Adrenal gland (tissue), 5 donors: ENCODE measurements at regions not wholly inside any gene's neighbourhood (a gene's known extent, or its start where the extent isn't known, plus 50 kb on each side); places are given as distances from the start of the nearest gene placed in this dataset.
"Not testable (repeated sequence)": the region's sequence is repeated elsewhere in the genome, so short reads cannot be mapped to it uniquely, and the experiment has no call there.

ENCODE experiments used
- CTCF ChIP-seq, 6 experiments: fragments of 450-650 bp in 4 of 6; fragments of 200-600 bp in 2 of 6; sonication (generic) in 1 of 6; IDR thresholded peaks; 1 replicate in 5 of 6; 2 replicates in 1 of 6; pipeline versions ENCODE4 v1.5.1 to v1.8.0; 2016 to 2021; ENCODE audit warnings: antibody characterized with exemption in 6 of 6, mild to moderate bottlenecking in 2 of 6, moderate library complexity in 1 of 6
- POLR2A ChIP-seq, 2 donors: fragments of 450-650 bp; IDR thresholded peaks; one replicate each; pipeline ENCODE4 v1.6.1; 2017; ENCODE audit warnings: antibody characterized with exemption in 2 of 2, mild to moderate bottlenecking in 2 of 2, moderate library complexity in 1 of 2
- donor health status: DM: no; HTN: no; CAD: no.

GRCh38 chr22:11622774-11623173 lies 3905.2 kb upstream of the OR11H1 start:
- not testable (repeated sequence) for TF ChIP-seq CTCF, POLR2A (IDR thresholded peaks at IDR 0.05)
